ENCODE measurements at regions not wholly inside any gene's neighbourhood (a gene's known extent, or its start where the extent isn't known, plus 50 kb on each side); places are given as distances from the start of the nearest gene placed in this dataset.

DNA sequence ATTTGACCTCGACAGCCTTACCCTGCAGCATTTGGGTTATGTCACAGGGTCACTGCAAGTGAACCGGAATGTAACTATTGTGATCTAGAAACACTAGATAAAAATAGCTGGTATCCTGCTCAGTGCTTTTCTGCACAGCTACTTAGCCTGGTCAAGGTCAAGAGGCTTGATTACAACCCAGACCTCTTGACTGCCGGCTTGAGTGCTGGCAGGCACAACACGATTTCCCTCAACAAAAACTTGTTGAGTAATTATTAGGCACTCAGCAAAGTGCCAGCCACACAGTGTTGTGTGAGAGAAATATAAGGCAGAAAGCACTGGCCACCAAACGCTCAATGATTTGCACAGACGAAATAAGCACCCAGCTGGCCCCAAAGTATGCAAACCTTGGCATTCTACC, 156.7 kb downstream of the NUAK1 start:
- TF ChIP-seq POLR2A (IDR thresholded peaks at IDR 0.05): no peak
- TF ChIP-seq, protein P1, sequence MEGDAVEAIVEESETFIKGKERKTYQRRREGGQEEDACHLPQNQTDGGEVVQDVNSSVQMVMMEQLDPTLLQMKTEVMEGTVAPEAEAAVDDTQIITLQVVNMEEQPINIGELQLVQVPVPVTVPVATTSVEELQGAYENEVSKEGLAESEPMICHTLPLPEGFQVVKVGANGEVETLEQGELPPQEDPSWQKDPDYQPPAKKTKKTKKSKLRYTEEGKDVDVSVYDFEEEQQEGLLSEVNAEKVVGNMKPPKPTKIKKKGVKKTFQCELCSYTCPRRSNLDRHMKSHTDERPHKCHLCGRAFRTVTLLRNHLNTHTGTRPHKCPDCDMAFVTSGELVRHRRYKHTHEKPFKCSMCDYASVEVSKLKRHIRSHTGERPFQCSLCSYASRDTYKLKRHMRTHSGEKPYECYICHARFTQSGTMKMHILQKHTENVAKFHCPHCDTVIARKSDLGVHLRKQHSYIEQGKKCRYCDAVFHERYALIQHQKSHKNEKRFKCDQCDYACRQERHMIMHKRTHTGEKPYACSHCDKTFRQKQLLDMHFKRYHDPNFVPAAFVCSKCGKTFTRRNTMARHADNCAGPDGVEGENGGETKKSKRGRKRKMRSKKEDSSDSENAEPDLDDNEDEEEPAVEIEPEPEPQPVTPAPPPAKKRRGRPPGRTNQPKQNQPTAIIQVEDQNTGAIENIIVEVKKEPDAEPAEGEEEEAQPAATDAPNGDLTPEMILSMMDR (IDR thresholded peaks at IDR 0.05): no peak
- no peak for TF ChIP-seq POLR2AphosphoS5 (IDR thresholded peaks at IDR 0.05)
- TF ChIP-seq EP300 (IDR thresholded peaks at IDR 0.05): no peak

Data from upper lobe of left lung (tissue), 4 donors.